NCI-H345 (cell line): ENCODE measurements at regions not wholly inside any gene's neighbourhood (a gene's known extent, or its start where the extent isn't known, plus 50 kb on each side); places are given as distances from the start of the nearest gene placed in this dataset.

Experiments
- DNase-seq: peaks from one replicate; lab custom pipeline; 2025; lab: John Stamatoyannopoulos, UW

GRCh38 chr13:56198350-56198749 lies 942.4 kb upstream of the PRR20A start:
- DNase-seq = no peak

- no peak for DNase-seq
These were observed 938.9 kb upstream of the PRR20A start for GRCh38 chr13:56201834-56202233.

GRCh38 chr13:56216221-56216620 lies 924.5 kb upstream of the PRR20A start:
- DNase-seq = no peak

GRCh38 chr13:56247692-56248091 lies 893.0 kb upstream of the PRR20A start:
- no peak for DNase-seq

- DNase-seq = no peak
These were observed 869.0 kb upstream of the PRR20A start for GRCh38 chr13:56271686-56272085.

GRCh38 chr13:56283262-56283828 lies 857.4 kb upstream of the PRR20A start:
- DNase-seq = no peak

- no peak for DNase-seq
These were observed 841.1 kb upstream of the PRR20A start for GRCh38 chr13:56299650-56300049.

- DNase-seq = no peak
These were observed 826.0 kb upstream of the PRR20A start for GRCh38 chr13:56314765-56315164.

GRCh38 chr13:56317841-56318240 lies 822.9 kb upstream of the PRR20A start:
- DNase-seq = no peak

GRCh38 chr13:56332671-56333070 lies 808.0 kb upstream of the PRR20A start:
- no peak for DNase-seq

- DNase-seq = no peak
These were observed 804.9 kb upstream of the PRR20A start for GRCh38 chr13:56335775-56336174.

- no peak for DNase-seq
These were observed 802.3 kb upstream of the PRR20A start for GRCh38 chr13:56338421-56338820.

GRCh38 chr13:56347014-56347413 lies 793.7 kb upstream of the PRR20A start:
- no peak for DNase-seq

GRCh38 chr13:56349866-56350265 lies 790.9 kb upstream of the PRR20A start:
- no peak for DNase-seq

GRCh38 chr13:56351041-56351440 lies 789.7 kb upstream of the PRR20A start:
- DNase-seq = peak; percentile 57

- no peak for DNase-seq
These were observed 788.4 kb upstream of the PRR20A start for GRCh38 chr13:56352361-56352760.

- DNase-seq = no peak
These were observed 787.8 kb upstream of the PRR20A start for GRCh38 chr13:56352901-56353300.

GRCh38 chr13:56356690-56357089 lies 784.0 kb upstream of the PRR20A start:
- no peak for DNase-seq

- no peak for DNase-seq
These were observed 762.2 kb upstream of the PRR20A start for GRCh38 chr13:56378566-56378965.

GRCh38 chr13:56393549-56393948 lies 747.2 kb upstream of the PRR20A start:
- no peak for DNase-seq

GRCh38 chr13:56396318-56396717 lies 744.4 kb upstream of the PRR20A start:
- no peak for DNase-seq

GRCh38 chr13:56400774-56401173 lies 739.9 kb upstream of the PRR20A start:
- no peak for DNase-seq

- no peak for DNase-seq
These were observed 727.9 kb upstream of the PRR20A start for GRCh38 chr13:56412856-56413255.

GRCh38 chr13:56424246-56424645 lies 716.5 kb upstream of the PRR20A start:
- DNase-seq = no peak
